GM21381 (cell line): ENCODE measurements at regions not wholly inside any gene's neighbourhood (a gene's known extent, or its start where the extent isn't known, plus 50 kb on each side); places are given as distances from the start of the nearest gene placed in this dataset.

ENCODE experiments used
- ATAC-seq: cut with Tn5 transposase; IDR thresholded peaks from one replicate; pipeline ENCODE4 v1.9.1; 2021; ENCODE audit warnings: mild to moderate bottlenecking, moderate library complexity; ENCODE audit not compliant: unreplicated experiment

GRCh38 chr1:195462646-195463045 is 1145.6 kb downstream of the KCNT2 start:
- ATAC-seq, result no peak

- no peak for ATAC-seq
These were observed 1146.1 kb downstream of the KCNT2 start for GRCh38 chr1:195462152-195462551.

GRCh38 chr1:195458365-195458764 is 1149.9 kb downstream of the KCNT2 start:
- no peak for ATAC-seq

GRCh38 chr1:195450794-195451193 is 1157.4 kb downstream of the KCNT2 start:
- no peak for ATAC-seq

- no peak for ATAC-seq
These were observed 1168.6 kb downstream of the KCNT2 start for GRCh38 chr1:195439661-195440060.

- ATAC-seq, result no peak
These were observed 1173.6 kb downstream of the KCNT2 start for GRCh38 chr1:195434566-195435203.

GRCh38 chr1:195430826-195431225 is 1177.4 kb downstream of the KCNT2 start:
- no peak for ATAC-seq

GRCh38 chr1:195428927-195429326 is 1179.3 kb downstream of the KCNT2 start:
- ATAC-seq, result no peak

GRCh38 chr1:195415584-195415983 is 1192.7 kb downstream of the KCNT2 start:
- no peak for ATAC-seq

GRCh38 chr1:195394567-195394966 is 1213.7 kb downstream of the KCNT2 start:
- no peak for ATAC-seq

- ATAC-seq, result no peak
These were observed 1232.0 kb downstream of the KCNT2 start for GRCh38 chr1:195376190-195376589.

GRCh38 chr1:195373856-195374255 is 1234.4 kb downstream of the KCNT2 start:
- ATAC-seq, result no peak

- no peak for ATAC-seq
These were observed 1263.1 kb downstream of the KCNT2 start for GRCh38 chr1:195345149-195345548.

- no peak for ATAC-seq
These were observed 1270.6 kb downstream of the KCNT2 start for GRCh38 chr1:195337646-195338045.

GRCh38 chr1:195336812-195337211 is 1271.4 kb downstream of the KCNT2 start:
- no peak for ATAC-seq

- no peak for ATAC-seq
These were observed 1272.7 kb downstream of the KCNT2 start for GRCh38 chr1:195335541-195335940.

- peak; percentile 58 for ATAC-seq
These were observed 1276.1 kb downstream of the KCNT2 start for GRCh38 chr1:195332102-195332501.

GRCh38 chr1:195328681-195329080 is 1279.6 kb downstream of the KCNT2 start:
- ATAC-seq, result no peak

GRCh38 chr1:195328102-195328501 is 1280.1 kb downstream of the KCNT2 start:
- no peak for ATAC-seq

- ATAC-seq, result no peak
These were observed 1280.9 kb downstream of the KCNT2 start for GRCh38 chr1:195327361-195327760.

- no peak for ATAC-seq
These were observed 1281.9 kb downstream of the KCNT2 start for GRCh38 chr1:195326325-195326724.

GRCh38 chr1:195325181-195325580 is 1283.1 kb downstream of the KCNT2 start:
- ATAC-seq, result no peak

GRCh38 chr1:195306281-195306680 is 1302.0 kb downstream of the KCNT2 start:
- ATAC-seq, result no peak
